ENCODE measurements at regions not wholly inside any gene's neighbourhood (a gene's known extent, or its start where the extent isn't known, plus 50 kb on each side); places are given as distances from the start of the nearest gene placed in this dataset.

DNA sequence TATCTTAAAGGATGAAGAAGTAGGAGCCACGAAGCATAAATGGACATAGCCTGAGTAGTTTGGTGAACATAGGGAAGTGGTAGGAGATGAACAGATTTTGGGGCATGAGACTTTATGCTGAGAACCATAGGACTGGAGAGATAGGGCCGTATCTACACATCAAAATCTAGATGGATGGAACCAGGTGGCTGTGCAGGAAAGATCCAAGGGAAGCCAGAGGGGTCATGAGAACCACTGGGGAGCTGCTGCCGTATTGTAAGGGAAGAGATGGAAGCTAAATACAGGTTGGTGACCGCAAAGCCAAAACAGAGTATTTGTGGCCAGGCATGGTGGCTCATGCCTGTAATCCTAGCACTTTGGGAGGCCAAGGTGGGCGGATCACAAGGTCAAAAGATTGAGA, 124.3 kb downstream of the TRIB2 start:
- TF ChIP-seq, protein P1, sequence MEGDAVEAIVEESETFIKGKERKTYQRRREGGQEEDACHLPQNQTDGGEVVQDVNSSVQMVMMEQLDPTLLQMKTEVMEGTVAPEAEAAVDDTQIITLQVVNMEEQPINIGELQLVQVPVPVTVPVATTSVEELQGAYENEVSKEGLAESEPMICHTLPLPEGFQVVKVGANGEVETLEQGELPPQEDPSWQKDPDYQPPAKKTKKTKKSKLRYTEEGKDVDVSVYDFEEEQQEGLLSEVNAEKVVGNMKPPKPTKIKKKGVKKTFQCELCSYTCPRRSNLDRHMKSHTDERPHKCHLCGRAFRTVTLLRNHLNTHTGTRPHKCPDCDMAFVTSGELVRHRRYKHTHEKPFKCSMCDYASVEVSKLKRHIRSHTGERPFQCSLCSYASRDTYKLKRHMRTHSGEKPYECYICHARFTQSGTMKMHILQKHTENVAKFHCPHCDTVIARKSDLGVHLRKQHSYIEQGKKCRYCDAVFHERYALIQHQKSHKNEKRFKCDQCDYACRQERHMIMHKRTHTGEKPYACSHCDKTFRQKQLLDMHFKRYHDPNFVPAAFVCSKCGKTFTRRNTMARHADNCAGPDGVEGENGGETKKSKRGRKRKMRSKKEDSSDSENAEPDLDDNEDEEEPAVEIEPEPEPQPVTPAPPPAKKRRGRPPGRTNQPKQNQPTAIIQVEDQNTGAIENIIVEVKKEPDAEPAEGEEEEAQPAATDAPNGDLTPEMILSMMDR (IDR thresholded peaks at IDR 0.05), result no peak
- no peak for TF ChIP-seq EZH2 (IDR thresholded peaks at IDR 0.05)
